HG03565 (cell line): ENCODE measurements at regions not wholly inside any gene's neighbourhood (a gene's known extent, or its start where the extent isn't known, plus 50 kb on each side); places are given as distances from the start of the nearest gene placed in this dataset.
"Not testable (repeated sequence)": the region's sequence is repeated elsewhere in the genome, so short reads cannot be mapped to it uniquely, and the experiment has no call there.

Experiments
- ATAC-seq: cut with Tn5 transposase; IDR thresholded peaks from one replicate; pipeline ENCODE4 v1.9.1; 2021; ENCODE audit warnings: mild to moderate bottlenecking, moderate library complexity; ENCODE audit not compliant: unreplicated experiment

DNA sequence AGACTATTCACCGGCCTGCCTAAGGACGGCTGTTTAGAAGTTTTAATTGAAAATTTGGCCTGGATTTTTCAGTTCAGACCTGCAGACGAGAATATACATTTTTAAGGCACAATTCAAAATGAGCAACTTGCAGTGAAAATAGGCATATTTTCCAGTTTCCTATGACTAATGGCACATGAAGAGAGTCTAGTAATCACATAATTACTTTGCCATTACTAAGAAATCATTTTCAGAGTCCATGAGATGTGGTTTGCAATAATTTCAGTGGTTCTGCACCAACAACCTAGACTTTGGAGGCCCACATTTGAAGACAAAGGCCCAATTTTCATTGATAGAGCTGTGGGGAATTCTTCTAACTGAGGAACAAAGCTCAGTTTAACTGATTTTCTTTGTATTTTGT is 205.3 kb downstream of the SOX2 start:
- no peak for ATAC-seq

DNA sequence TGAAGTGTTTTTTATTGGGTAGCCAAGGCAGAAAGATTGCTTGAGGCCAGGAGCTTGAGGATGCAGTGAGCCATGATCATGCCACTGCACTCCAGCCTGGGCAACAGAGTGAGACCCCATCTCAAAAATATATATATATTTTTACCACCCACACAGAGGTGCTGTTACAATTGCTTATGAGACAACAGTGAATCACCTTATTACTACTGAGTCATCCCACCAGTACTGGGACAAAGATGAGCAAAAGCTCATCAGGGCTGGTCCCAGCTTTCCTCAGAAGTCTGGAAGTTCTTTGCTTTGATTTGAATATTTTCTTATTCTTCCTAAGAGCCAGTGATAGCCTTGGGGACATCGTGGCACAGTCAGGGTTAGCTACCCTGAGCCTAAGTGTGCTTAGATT is 207.7 kb downstream of the SOX2 start:
- no peak for ATAC-seq

DNA sequence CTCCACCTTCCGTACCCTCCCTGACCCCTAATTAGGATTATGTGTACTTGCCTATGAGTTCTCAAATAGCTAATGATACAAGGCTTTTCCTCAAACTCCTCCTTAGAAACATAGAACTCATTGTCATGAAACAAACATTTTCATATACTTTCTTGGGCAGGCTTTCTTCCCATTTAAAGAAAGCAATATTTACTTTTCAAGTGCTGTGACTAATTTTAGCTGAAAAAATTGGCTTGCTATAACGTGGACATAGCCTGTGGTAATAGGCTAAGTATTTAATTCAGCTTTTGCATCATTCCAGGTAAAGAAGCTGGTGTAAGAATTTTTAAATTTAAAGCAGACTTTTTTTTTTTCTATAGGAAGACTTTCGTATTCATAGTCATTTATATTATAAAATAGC is 208.7 kb downstream of the SOX2 start:
- ATAC-seq = no peak

DNA sequence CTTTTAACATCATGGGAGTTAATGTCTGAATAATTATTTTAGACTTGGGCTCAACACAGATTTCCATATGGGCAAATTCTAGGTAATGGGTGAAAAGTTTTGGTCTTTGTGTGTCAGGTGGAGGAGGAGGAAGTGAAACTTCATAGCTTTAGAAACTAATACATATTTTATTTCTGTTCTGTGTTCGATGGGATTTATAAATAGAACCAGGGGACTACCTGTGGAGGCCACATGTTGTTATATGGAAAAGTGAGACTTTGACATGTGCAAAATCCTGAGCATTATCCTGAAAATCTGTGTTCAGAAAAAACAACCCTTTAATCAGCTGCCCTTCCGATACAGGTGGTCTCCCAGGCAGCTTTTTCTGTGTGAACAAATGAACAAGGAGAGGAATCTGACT is 209.5 kb downstream of the SOX2 start:
- peak; percentile 96 for ATAC-seq

DNA sequence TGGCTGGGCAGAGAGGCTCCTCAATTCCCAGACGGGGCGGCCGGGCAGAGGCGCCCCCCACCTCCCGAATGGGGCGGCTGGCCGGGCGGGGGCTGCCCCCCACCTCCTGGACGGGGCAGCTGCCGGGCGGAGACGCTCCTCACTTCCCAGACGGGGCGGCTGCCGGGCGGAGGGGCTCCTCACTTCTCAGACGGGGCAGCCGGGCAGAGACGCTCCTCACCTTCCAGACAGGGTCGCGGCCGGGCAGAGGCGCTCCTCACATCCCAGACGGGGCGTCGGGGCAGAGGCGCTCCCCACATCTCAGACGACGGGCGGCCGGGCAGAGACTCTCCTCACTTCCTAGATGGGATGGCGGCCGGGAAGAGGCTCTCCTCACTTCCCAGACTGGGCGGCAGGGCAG is 214.1 kb downstream of the SOX2 start:
- not testable (repeated sequence) for ATAC-seq

DNA sequence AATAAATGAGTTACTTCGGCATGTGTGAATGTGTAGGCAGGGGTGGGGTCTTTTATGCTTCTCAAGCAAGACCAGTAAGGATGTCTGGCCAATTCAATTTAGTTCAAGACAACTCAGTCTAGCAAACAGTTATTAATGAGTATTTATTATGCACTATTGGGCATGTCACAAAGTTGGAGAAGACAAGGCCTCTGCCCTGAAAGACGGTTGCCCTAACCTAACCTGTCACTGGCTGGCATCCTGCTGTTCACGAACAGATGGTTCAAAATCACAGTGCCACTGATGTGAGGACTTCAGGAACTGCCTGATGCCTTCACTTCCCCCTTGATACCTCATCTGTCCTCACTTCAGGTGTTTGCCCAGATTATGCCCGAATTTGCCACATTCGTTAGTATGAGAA is 217.8 kb downstream of the SOX2 start:
- no peak for ATAC-seq

DNA sequence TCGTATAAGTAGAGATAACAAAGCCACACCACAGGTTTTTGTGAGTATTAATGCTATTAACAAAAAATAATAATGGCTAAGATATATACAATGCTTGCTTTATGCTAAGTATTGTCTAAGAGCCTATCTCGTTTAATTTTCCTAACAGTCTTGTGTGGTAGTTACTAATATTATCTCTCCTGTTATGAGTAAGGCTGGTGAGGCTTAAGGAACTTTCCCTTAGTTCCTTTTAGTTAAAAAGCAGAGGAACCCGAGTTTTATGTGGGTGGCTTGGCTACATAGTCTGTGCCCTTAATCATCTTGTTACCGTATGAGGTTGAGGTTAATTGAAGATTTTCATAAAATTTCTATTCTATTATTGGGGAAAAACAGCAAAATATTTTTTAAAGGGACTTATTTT is 218.4 kb downstream of the SOX2 start:
- ATAC-seq = no peak

DNA sequence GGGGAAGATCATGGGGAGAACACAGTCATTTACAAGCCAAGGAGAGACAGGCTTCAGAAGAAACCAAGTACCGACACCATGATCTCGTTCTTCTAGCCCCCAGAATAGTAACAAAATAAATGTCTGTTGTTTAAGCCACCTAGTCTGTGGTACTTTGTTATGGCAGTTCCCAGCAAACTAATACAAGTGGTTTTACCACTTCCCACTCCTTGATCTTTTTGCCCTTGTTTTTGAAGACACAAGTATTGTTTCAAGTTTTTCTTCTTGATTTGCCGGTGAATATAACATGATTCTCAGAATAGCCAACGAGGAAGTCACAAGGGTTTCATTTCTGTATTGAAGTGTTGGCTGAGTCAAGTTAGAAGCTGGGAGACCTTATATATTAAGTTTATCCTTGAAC is 220.3 kb downstream of the SOX2 start:
- peak; percentile 55 for ATAC-seq

DNA sequence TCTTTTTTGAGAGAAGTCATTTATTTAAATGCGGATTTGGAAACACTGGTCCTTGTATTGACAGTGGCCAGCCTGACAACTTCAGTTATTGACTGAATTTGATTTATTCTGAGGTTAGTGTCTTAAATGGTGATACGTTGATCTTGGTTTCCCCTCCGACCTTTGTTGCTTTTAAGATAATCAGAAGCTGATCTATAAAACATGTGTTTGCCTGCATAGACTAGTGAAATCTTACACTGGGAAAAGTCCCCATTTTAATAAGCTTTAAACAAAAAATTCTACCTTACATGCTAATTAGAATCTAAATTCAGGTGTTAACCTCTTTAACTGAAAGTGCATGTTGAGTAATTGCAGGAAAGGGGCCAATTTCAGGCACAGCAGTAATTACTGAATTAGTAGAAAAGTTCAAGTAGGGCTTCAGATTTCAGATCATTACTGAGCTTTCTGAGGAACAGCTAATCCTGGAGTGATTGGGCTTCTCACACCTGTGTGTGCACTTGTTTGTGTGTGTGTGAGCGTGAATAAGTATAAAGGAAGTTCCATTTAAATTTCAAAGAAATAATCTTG is 221.4 kb downstream of the SOX2 start:
- ATAC-seq = peak; percentile 33

DNA sequence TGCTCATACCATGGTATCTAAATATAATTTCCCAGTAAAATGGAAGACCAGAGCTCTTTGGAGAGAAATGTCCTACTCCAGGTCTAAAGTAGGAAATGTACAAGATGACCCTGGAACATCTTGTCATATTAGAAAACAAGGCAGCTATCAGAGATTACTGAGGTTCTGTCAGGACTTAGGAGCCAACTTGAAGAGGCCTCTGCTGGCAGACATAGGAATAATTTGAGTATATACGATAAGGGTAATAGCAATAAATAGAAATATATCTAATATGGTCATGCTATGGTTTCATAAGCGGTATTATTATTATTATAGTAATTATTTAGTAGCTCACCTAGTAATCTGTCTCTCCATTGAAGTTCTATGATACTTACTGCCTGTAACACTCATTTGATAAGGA is 224.2 kb downstream of the SOX2 start:
- ATAC-seq = no peak

DNA sequence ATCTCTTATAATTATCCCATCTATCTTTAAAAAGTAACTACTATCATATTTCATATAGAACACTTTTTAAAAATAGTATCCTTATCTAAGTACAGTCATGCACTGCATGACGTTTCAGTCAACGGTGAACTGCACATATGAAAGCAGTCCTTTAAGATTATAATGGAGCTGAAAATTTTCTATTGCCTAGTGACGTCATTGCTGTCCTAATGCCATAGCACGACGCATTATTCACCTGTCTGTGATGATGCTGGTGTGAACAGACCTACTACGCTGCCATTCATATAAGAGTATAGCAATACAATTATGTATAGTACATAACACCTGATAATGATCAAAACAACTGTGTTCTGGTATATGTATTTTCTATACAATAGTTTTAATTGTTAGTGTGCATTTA is 225.0 kb downstream of the SOX2 start:
- ATAC-seq = no peak

DNA sequence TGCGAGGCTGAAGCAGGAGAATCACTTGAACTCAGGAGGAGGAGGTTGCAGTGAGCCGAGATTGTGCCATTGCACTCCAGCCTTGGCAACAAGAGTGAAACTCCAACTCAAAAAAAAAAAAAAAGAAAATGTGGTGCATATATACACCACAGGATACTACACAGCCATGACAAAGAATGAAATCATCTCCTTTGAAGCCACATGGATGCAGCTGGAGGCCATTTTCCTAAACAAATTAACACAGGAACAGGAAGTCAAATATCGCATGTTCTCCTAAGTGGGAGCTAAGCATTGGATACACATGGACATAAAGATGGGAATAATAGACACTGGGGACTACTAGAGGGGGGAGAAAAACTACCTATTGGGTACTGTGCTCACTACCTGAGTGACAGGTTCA is 226.9 kb downstream of the SOX2 start:
- not testable (repeated sequence) for ATAC-seq

DNA sequence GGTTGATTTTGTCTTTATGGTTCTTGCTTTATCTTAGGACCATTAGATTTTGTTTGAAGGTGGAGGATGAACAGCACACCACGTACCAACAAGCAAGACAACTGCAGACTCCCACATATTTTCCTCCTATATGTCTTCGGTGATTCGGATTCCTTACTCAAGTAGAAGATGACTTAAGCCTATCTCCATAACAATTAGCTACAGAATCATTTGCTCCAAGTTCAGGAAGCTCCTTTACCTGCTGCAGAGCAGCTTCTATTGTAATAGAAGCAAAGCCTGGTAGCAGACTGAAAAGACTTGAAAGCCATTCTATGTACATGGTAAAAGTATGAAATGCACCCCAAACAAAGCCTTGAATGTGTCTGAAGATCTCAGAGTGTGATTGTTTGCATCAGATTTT is 229.0 kb downstream of the SOX2 start:
- no peak for ATAC-seq

DNA sequence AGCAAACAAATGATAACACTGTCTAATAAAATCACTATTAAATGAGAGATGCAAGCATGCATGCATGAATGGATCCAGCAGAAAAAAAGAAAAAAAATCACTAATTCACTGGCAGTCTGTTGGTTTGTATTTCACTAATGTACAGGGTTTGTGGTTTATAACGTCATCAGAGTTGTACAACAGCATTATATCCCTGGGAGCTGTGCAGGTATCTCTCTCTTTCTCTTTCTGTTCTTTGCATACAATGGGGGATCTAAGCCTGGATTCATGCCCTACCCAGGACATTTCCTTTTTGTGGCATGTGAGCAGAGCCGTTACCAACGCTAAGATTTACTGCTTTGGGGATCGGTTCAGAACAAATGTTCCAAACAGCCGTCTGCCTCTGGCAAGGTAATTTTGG is 229.5 kb downstream of the SOX2 start:
- peak; percentile 84 for ATAC-seq

DNA sequence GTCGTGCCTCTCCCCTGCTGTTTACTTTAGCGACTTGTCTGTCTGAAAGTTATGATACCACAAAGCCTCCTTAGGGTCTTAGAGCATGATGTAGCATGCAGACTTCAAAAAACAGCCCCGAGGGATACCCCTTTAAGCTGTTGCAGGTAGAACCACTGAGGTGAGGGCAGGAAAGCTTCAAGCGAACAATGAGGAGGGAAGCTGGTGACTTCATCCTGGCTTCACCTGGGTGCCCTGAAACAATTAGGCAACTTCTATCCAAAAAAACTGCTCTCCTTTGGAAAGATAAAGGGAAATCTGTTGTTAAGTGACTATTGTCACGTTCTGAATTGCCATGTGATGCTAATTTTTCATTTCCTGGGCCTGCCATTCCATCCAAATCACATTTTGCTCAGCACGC is 231.6 kb downstream of the SOX2 start:
- no peak for ATAC-seq

DNA sequence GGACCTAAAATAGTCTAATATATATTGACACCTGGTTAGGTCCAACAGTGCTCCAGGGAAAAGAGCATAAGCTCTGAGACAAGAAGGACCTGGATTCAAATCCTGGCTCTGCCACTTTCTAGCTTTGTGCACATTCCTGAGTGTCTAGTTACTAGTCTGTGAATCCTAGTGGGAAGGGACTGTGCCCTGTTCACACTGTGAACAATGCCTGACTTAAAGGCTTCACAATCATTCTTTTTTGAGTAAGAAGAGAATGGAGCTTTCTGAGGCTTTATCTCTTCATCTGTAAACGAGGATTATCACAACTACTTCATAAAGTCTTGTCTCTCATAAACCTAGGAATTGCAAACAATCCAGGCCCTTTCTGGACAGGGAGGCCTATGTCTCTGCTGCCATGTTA is 235.9 kb downstream of the SOX2 start:
- ATAC-seq = no peak

DNA sequence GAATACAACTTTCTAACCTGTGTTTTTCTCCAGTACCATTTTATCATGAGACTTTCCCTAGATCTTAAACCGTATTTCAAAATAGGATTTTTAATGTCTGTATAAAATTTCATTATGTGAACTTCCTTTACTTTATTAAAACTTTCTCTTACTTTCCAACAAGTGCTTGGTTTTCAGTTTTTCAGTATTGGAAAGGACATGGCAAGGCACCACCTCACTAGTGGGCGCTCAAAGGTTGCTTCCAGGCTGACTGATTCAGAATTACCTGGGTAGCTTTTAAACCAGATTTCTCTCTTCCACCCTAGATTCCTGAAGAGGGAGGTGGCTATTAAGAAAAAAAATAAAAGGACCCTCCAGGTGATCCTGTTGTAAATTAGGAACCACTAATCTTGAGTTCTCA is 236.6 kb downstream of the SOX2 start:
- no peak for ATAC-seq

DNA sequence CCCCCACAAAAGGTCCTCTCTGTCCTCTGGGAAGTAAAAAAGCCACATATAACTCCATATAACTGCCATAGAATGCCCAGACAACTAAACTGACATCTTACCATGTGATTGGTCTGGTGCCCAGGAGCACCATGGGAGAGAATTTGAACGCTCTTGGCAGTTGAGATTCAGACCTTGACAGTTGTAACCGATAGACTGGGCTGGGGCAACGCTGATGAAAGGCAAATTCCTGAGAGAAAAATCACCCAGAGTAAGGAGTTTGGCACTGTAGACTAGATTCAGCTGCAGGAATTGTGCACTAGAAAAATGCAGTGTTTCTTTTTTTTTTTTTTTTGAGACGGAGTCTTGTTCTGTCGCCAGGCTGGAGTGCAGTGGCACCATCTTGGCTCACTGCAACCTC is 240.5 kb downstream of the SOX2 start:
- ATAC-seq = no peak

DNA sequence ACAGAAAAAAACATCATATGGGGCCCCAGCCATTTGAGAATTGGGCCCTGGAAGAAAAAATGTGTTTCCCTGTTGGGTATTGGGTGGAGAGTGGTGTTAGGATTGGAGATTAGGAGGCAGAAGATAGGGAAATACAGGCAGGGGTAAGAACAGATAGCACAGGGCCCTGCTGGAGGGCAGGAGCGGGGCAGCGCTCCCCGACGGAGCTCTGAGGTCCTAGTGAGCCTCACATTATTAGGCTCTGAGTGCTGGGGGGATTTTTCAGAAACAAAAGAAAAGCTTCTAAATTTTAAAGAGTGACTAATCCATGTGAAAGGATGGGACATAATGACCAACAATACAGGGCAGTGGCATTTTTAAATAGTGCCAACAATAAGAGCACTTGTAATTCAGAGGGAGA is 241.2 kb downstream of the SOX2 start:
- no peak for ATAC-seq

DNA sequence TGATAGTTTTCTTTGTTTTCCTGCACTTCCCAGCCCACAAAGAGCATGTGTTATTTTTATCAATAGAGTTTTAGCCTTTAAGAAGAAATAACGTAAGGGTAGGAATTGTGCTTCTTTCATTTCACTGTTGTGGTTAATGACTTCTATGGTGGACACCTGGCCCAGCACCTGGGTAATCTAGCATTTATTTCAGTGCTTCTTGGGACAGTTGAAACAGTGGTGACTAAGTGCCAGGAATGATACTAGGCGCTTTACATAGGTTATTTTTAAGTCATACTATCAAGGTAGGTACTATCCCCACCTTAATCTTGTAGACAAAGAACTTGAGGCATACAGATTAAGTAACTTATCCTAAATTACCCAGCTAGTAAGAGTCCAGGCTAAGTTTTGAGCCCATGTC is 243.8 kb downstream of the SOX2 start:
- ATAC-seq = no peak

DNA sequence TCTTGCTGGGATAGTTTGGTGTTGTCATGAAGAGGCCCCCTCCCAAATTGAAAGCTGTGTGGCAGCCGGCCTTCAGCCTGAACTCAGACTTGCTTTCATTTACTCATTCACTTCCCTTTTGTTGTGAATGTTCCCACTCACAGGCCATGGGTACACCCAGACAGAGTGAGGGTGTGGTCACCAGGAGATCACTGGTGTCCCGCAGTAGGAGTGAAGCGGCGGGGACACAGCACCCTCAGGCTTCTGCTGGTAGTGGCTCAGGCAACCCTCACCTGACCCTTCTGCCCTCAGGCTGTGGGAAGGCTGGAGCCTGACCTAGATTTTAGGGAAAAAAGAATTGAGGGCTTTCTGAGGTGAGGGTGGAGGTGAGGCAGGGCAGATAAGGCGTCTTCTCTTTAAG is 244.4 kb downstream of the SOX2 start:
- no peak for ATAC-seq

DNA sequence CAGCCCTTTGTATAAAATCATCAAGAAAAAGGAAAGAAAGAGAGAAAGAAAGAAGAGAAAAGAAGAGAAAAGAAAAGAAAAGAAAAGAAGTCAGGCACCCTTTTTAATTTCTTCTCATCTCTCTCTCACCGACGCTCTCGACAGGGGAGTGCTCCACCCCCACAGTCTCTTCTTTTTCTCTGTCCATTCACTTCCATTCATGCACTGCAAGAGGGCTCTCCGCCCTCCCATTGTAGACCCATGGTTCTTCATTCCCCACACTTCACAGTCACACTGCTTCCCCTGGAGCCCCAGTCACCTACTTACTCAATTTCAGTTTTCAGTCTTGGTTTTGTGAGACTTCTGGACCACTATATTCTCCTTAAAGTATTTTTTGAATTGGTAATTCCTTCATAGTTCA is 254.7 kb downstream of the SOX2 start:
- no peak for ATAC-seq

DNA sequence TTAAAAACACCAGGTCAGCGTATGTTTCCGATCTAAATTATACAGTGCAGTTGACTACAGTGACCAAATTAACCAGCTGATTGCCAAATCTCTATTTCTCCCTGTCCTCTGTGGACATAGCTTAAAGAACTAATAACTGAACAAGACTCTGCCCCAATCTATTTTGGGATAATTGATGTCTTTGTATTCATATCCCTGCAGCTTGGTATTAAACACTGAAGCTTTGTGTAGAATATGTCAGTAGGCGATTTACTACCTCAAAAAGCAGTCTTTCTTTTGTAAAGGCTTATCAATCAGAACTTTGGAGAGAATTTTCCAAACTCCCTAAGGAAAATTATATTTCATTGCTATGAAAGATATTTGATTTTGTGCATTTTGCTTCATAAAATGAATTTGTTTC is 258.2 kb downstream of the SOX2 start:
- ATAC-seq = no peak

DNA sequence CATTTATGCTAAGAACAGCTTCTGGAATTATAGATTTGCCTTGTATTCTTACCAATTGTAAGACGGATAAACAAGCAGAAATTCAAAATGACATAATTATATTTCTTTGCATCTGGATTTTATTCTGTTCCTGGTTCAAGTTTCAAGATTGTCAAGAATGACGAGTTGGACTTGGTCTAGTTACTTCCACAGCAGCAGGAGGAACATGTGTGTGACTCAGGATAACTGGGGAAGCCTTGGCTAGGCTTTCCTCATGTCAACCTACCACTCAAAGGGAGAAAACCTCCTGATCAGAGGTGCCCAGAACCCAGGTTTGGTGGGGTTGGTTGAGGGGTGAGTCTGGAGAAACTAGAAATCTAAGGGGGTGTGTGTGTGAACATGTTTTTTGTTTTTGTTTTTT is 259.7 kb downstream of the SOX2 start:
- no peak for ATAC-seq
